ENCODE measurements at regions not wholly inside any gene's neighbourhood (a gene's known extent, or its start where the extent isn't known, plus 50 kb on each side); places are given as distances from the start of the nearest gene placed in this dataset.

GRCh38 chr5:123261752-123262151 is 161.5 kb downstream of the CEP120 start:
- H3K27me3 ChIP-seq (ENCODE audit: control insufficient read depth in 1 of 2, insufficient read depth in 2 of 2, low read length in 2 of 2) = no peaks in the 10 kb centered on the region
- no peak for FAIRE-seq

DNA sequence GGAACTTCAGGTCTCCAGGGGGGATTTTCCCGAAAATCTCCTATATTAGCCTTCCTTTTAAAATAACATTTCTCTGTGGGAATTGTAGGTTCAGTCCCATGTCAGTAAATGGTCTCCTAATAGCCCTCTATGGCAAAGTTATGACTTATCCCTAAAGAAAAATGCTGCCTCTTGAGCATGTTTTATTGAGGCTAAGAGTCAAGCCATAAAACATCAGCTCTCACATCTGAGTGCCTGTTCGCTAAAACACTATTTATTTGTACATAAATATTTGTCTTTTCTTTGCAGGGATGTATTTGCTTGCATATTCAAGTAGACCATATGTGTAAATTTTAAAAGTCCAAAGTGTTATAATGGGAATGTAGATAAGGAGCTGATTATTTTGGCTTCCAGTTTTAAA is 160.4 kb downstream of the PRDM6 start:
- DNase-seq (ENCODE audit: low spot score) = no peak
- TF ChIP-seq SIX4 (CRISPR knock-in tag; IDR thresholded peaks at IDR 0.05) (no peak), ZNF557 (CRISPR knock-in tag; IDR thresholded peaks at IDR 0.05) (no peak), ZFP36L1 (CRISPR knock-in tag; IDR thresholded peaks at IDR 0.05) (no peak), ZNF432 (CRISPR knock-in tag; IDR thresholded peaks at IDR 0.05; ENCODE audit: borderline replicate concordance) (no peak), DZIP1 (CRISPR knock-in tag; IDR thresholded peaks at IDR 0.05) (no peak), SP1 (IDR thresholded peaks at IDR 0.05) (no peak), SP1 (CRISPR knock-in tag; IDR thresholded peaks at IDR 0.05) (no peak), ZNF790 (CRISPR knock-in tag; IDR thresholded peaks at IDR 0.05; ENCODE audit: borderline replicate concordance) (no peak), ZFP82 (CRISPR knock-in tag; IDR thresholded peaks at IDR 0.05; ENCODE audit: borderline replicate concordance) (no peak), NFIC (IDR thresholded peaks at IDR 0.05; ENCODE audit: low read length) (no peak), POLR2G (IDR thresholded peaks at IDR 0.05; ENCODE audit: low read depth, low read length) (no peak), HOXD1 (CRISPR knock-in tag; IDR thresholded peaks at IDR 0.05) (no peak), KMT2A (CRISPR knock-in tag; IDR thresholded peaks at IDR 0.05) (no peak), HOXA7 (CRISPR knock-in tag; IDR thresholded peaks at IDR 0.05) (no peak), HNF4G (IDR thresholded peaks at IDR 0.05; ENCODE audit: borderline replicate concordance, low read depth, low read length) (no peak), HNF4G (CRISPR knock-in tag; IDR thresholded peaks at IDR 0.05; ENCODE audit: borderline replicate concordance, low read depth) (no peak)
- TF ChIP-seq, protein P1, sequence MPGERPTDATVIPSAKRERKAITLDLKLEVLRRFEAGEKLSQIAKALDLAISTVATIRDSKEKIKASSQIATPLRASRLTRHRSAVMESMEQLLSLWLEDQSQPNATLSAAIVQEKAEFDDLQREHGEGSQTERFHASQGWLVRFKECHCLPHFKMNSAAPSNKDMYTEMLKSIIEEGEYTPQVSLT (CRISPR knock-in tag; IDR thresholded peaks at IDR 0.05; ENCODE audit: borderline replicate concordance, low read depth) = no peak
- Histone ChIP-seq H2AFZ (ENCODE audit: low read length) (no peak overlapping the region), H3K9me3 (ENCODE audit: low read length) (no peaks in the 10 kb centered on the region), H3K79me2 (ENCODE audit: insufficient read depth, low read length) (no peaks in the 10 kb centered on the region), H3K9ac (ENCODE audit: insufficient read depth, low read depth, low read length) (no peak overlapping the region), H4K20me1 (ENCODE audit: insufficient read depth, low read length) (no peaks in the 10 kb centered on the region), H3K36me3 (replicated peaks in 1 of 2; ENCODE audit: control insufficient read depth in 1 of 2, insufficient read depth in 2 of 2, low read length in 2 of 2) (no peaks in the 10 kb centered on the region), H3K4me2 (ENCODE audit: low read depth, low read length) (no peak overlapping the region), H3K27ac (ENCODE audit: extremely low read length, insufficient read depth, low read length) (no peak overlapping the region), H3K4me3 (replicated peaks in 1 of 3; ENCODE audit: insufficient read depth in 1 of 3, low read depth in 2 of 3, low read length in 3 of 3) (no peak overlapping the region), H3K27me3 (ENCODE audit: control insufficient read depth in 1 of 2, insufficient read depth in 2 of 2, low read length in 2 of 2) (no peaks in the 10 kb centered on the region), H3K4me1 (ENCODE audit: insufficient read depth, low read length) (no peaks in the 10 kb centered on the region)
- intact Hi-C loops (cut with micrococcal nuclease; ENCODE audit: unreplicated experiment) = no loop called here
- in situ Hi-C loops (cut with HindIII; ENCODE audit: extremely low pct_ligation_motif_present, low pct_unique_long_range_greater_than_20kb) = no loop called here
- 0% methylated on average over 2 of the region's 2 CpGs for WGBS (ENCODE audit: low lambda C conversion rate)
- BruUV-seq (replicated peaks) = no TSS peak
- ATAC-seq = no peak
- FAIRE-seq = no peak
- ChIA-PET CTCF (ENCODE audit: low intra/inter-chr PET ratio, low total read pairs) (no interaction called here), POLR2A (no interaction called here)

More at GRCh38 chr5:123261752-123262151, 161.5 kb downstream of the CEP120 start:
- peak; percentile 76 for TF ChIP-seq CREB1 (IDR thresholded peaks at IDR 0.05)
- TF ChIP-seq CREB1 (CRISPR knock-in tag; IDR thresholded peaks at IDR 0.05) = no peak
- peak; percentile 51 for TF ChIP-seq ATF7 (IDR thresholded peaks at IDR 0.05)
- TF ChIP-seq ATF7 (CRISPR knock-in tag; IDR thresholded peaks at IDR 0.05) = no peak
- no peak for TF ChIP-seq ZNF138 (CRISPR knock-in tag; IDR thresholded peaks at IDR 0.05; ENCODE audit: low read depth)
- no peak for ATAC-seq
- no TSS peak for BruUV-seq (replicated peaks)
- in situ Hi-C loops (cut with HindIII; ENCODE audit: extremely low pct_ligation_motif_present, low pct_unique_long_range_greater_than_20kb) = no loop called here
- ChIA-PET POLR2A (no interaction called here), CTCF (ENCODE audit: low intra/inter-chr PET ratio, low total read pairs) (no interaction called here)
- H3K79me2 ChIP-seq (ENCODE audit: insufficient read depth, low read length) = no peaks in the 10 kb centered on the region
- no peak for DNase-seq (ENCODE audit: low spot score)
- H3K4me1 ChIP-seq (ENCODE audit: insufficient read depth, low read length) = no peaks in the 10 kb centered on the region
- H3K9ac ChIP-seq (ENCODE audit: insufficient read depth, low read depth, low read length) = no peak overlapping the region
- no peak overlapping the region for H3K27ac ChIP-seq (ENCODE audit: extremely low read length, insufficient read depth, low read length)
- 0% methylated on average over 1 of the region's 1 CpG for WGBS (ENCODE audit: low lambda C conversion rate)
- H3K36me3 ChIP-seq (replicated peaks in 1 of 2; ENCODE audit: control insufficient read depth in 1 of 2, insufficient read depth in 2 of 2, low read length in 2 of 2) = no peaks in the 10 kb centered on the region
- intact Hi-C loops (cut with micrococcal nuclease; ENCODE audit: unreplicated experiment) = no loop called here
- no peaks in the 10 kb centered on the region for H4K20me1 ChIP-seq (ENCODE audit: insufficient read depth, low read length)
- no peak overlapping the region for H2AFZ ChIP-seq (ENCODE audit: low read length)
- H3K4me2 ChIP-seq (ENCODE audit: low read depth, low read length) = no peak overlapping the region
- H3K9me3 ChIP-seq (ENCODE audit: low read length) = no peaks in the 10 kb centered on the region
- no peak overlapping the region for H3K4me3 ChIP-seq (replicated peaks in 1 of 3; ENCODE audit: insufficient read depth in 1 of 3, low read depth in 2 of 3, low read length in 3 of 3)
